MM.1S (cell line): ENCODE measurements at regions not wholly inside any gene's neighbourhood (a gene's known extent, or its start where the extent isn't known, plus 50 kb on each side); places are given as distances from the start of the nearest gene placed in this dataset.

Experiments
- CTCF ChIP-seq: fragments of 300-600 bp; sonication (generic); IDR thresholded peaks from 2 replicates; pipeline ENCODE4 v1.5.1; 2016; ENCODE audit warnings: antibody characterized with exemption, low read length, mixed read lengths
- EZH2 ChIP-seq: fragments of 300-600 bp; sonication (generic); optimal IDR thresholded peaks from 2 replicates; pipeline ENCODE3; 2017; ENCODE audit warnings: low read depth, mild to moderate bottlenecking, antibody characterized with exemption, low read length, mixed read lengths

GRCh38 chr3:164375995-164376394 lies 702.3 kb downstream of the SI start:
- TF ChIP-seq CTCF, result no peak
- TF ChIP-seq EZH2, result no peak
